ENCODE measurements at regions not wholly inside any gene's neighbourhood (a gene's known extent, or its start where the extent isn't known, plus 50 kb on each side); places are given as distances from the start of the nearest gene placed in this dataset.

DNA sequence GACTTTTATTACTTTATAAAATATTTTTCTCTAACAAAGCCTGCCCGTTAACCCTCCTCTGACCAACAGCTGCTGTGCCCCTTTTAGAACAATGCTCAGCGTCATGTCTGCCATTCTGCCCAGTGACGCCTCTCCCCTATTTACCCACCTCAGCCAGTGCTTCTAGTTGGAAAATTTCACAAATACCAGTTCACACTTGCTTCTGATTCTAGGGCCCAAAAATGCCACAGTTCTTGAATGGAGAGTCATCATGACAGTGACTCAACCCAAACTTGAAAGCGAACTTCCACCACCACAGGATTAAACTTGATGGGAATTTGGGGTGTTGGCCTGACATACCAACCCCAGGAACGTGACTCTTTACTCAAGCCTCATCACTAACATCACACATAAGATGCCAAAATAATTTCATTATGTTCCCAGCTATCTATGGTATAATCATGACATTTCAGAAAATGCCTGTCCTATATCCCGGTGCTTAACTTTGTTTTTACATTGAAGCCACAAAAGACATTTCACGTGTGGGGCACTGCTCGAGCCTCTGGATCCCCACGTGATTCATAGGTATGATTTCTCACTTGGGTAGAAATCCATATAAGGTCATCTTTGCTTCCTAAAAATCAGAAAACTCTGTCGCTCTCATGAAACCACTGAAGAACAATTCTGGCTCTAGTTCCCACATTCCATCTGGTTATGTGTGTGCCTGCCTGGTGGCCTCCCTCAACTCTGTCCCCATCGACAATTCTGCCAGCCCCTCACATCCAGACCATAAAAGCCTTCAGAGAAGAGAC, 220.9 kb downstream of the ACTL7B start:
- DNase-seq (no peak), ATAC-seq (ENCODE audit: poor library complexity) (no peak)
- intact Hi-C loops (cut with DNase I): no loop called here

DNA sequence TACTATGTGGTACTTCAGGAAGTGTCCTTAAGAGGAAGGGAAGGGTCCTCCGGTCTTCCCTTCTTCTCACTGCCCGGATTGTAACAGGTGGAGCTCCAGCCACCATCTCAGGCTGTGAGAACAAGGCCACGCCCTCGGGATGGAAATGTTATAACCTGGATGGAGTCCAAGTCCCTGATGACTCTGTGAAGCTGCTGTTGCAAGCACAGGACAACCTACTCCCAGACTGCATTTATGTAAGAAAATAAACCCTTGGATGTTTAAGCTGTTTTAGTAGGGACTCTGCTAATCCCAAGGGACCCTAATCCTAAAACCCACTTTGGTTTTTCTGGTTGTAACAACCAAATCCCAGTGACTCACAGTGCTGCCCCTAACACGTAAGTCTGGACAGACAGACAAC, 221.6 kb downstream of the ACTL7B start:
- intact Hi-C loops (cut with DNase I): no loop called here
- ATAC-seq (ENCODE audit: poor library complexity): no peak
- DNase-seq: no peak

DNA sequence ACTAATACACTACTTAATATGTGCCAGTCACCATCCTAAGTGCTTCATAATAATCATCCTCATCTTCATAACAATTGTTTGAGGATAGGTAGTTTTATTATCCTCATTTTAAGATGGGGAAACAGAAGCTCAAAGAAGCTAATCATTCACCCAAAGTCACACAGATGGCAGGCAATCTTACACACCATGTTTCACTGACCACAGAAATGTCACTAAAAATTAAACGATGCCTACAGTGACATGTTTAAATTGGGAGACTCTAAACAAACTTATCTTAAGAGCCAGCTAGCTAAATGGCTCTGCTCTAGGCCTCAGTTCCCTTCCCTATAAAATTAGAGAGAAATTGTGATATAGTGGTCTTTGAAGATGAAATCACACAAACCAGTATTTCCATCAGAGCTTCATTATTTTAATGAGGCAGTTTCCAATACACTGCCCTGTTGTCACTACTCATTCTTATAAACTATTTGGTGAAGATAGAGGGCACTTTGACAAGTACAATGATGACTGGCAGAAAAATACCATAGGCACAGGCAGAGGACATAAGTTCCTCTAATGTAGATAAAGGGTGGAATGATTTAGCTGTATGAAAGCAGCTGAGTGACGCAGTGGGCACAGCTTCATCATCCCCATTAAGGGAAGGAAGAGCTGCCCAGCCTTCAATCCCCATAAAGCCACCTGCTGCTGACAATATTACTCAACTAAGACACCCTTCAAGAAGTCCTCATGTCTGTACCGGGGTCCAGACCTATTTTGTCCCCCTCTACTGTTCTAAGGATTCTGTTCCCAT, 224.1 kb downstream of the ACTL7B start:
- ATAC-seq (ENCODE audit: poor library complexity) (no peak), DNase-seq (no peak)
- intact Hi-C loops (cut with DNase I): no loop called here

DNA sequence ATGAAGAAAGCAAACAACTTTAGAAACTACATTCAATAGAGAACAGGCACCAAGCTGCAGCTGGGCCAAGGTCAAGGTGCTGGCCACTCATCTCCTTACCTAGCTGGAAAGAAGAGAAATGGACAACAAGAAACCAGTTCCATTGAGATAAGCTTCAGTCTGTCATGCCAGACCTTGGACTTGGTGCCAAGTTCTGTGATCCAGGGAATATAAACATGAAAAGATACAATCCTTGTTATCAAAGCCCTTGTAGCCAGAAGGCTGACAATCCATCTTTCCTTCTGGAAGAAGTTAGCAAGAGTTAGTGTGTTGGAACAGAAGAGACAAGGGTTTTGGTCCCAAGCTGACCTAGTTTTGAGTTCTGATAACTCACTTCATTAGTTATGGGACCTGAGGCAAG, 227.5 kb downstream of the ACTL7B start:
- no peak for ATAC-seq (ENCODE audit: poor library complexity)
- intact Hi-C loops (cut with DNase I): no loop called here
- no peak for DNase-seq

DNA sequence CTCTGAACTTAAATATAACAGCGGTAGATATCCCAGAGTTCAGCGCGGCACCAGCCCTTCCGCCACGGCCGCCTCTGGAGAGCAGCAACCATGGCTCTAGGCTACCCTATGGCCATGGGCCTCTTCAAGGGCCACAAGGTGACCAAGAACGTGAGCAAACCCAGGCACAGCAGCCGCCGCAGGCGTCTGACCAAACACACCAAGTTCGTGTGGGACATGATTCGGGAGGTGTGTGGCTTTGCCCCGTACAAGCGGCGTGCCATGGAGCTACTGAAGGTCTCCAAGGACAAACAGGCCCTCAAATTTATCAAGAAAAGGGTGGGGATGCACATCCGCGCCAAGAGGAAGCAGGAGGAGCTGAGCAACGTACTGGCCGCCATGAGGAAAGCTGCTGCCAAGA, 229.0 kb downstream of the ACTL7B start:
- intact Hi-C loops (cut with DNase I): no loop called here
- ATAC-seq (ENCODE audit: poor library complexity) (no peak), DNase-seq (peak; percentile 36)

DNA sequence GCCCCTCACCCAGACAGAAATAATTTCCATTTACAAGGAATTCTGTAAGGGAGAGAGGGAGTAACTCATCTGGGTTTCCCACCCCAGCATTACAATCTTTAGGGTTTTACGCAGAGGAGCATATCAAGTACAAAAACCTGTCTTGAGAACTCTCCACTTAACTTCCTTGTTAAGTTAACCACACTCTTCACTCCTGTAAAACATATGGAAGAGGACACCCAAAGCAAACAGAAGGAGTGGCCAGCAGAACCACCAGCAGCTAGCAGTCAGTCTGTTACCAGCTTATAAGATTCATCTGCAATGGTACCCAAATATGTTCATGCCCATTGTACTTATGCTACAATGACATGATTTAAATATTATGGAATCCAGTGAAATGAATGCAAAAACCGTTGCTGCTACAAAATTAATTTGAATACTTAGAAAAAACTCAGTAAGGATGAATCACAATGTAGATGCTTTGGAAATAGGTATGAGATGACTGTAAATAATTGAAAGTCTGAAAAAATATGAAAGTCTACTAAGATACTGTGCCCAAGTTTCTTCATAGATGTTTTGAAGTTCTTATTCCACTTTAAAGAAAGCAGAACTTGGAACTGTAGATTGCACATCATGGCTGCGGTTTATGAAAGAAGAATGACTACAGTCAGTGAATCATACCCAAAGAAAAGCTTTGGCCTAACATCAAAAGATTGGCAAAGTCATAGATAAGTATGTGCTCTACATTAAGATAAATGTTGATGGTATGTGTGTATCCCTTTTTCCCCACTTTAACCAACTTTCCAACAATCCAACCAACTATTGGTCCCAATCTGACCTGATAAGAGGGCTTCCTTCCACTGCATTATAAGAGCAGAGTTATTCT, 233.6 kb downstream of the ACTL7B start:
- ATAC-seq (ENCODE audit: poor library complexity) (no peak), DNase-seq (no peak)
- intact Hi-C loops (cut with DNase I): no loop called here

DNA sequence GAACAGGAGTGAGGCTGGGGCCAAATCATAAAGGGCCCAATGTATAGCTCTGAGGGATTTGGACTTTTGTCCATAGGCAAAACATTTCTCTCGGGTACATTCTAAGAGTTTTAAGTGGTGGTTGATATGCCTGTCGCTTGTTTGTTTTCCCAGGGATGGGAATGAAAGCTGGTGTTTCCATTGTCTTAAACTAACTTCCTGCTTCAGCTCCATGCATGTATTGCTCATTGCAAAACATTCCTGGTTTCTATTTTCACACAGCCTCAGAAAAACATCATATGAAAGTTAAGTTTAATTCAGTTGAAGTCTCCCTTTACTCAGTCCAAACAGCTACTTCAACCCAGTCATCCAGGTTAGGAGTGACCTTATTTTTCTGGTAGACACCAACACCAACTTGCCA, 235.0 kb downstream of the ACTL7B start:
- intact Hi-C loops (cut with DNase I): no loop called here
- ATAC-seq (ENCODE audit: poor library complexity) (no peak), DNase-seq (no peak)

DNA sequence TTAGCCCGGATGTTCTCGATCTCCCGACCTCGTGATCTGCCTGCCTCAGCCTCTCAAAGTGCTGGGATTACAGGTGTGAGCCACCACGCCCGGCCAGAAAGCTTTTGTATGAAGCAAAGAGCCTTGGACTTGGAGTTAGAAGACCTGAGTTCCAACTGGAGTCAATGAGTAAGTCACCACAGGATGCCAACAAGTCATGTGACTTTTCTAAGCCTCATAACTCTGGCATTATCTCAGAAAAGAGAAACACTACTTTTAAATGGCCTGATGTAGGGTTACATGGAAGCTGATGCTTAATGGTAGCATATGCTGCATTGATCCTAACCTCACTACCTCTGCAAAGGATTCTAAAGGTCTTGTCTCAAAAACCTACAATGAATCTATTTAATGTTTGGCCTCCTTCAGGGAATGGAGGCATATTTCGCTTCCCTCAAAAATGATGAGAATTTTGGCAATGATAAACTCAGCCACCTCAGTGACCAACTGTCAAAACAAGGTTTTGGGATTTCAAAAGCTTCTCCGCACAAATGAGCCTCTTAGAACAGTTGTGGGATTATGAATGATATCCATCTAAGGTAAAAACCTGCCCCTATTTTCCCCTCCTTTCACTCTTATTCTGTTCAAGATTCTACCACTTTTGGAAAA, 236.8 kb downstream of the ACTL7B start:
- intact Hi-C loops (cut with DNase I): no loop called here
- no peak for ATAC-seq (ENCODE audit: poor library complexity)
- DNase-seq: no peak

DNA sequence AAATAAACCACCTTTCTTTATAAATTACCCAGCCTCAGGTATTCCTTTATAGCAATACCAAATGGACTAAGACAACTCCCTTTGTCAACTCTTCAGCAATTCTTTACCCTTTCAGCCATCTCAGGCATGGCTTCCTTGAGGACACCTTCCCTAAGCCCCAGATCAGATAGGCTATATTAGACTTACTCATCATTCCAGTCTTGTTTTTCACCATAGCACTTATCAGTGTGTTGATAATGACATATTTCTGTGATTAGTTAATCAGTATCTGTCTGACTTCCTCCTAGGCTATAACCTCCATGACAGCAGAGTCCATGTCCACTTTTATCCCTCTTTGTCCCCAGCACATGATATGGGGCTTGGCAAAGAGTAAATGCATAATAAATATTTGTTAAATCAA, 238.1 kb downstream of the ACTL7B start:
- no peak for ATAC-seq (ENCODE audit: poor library complexity)
- DNase-seq: no peak
- intact Hi-C loops (cut with DNase I): no loop called here

DNA sequence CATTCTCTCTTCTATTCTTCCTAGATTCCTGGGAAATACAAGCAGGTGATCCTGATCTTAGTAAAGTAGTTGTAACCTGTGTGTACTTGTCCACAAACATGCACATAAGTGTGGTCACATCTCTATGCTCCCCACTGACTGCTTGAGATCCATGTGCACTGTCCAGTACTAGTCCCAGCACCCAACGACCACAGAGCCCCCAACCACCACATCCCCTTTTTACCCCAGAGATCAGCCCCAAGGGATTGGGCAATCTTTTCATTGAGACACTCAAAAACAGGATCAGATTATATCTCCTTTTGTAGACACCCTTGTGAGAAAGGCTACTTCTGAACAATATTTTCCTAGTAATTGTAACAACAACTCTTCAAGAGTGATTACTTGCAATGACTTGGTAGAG, 240.6 kb downstream of the ACTL7B start:
- ATAC-seq (ENCODE audit: poor library complexity): no peak
- intact Hi-C loops (cut with DNase I): no loop called here
- DNase-seq: no peak

DNA sequence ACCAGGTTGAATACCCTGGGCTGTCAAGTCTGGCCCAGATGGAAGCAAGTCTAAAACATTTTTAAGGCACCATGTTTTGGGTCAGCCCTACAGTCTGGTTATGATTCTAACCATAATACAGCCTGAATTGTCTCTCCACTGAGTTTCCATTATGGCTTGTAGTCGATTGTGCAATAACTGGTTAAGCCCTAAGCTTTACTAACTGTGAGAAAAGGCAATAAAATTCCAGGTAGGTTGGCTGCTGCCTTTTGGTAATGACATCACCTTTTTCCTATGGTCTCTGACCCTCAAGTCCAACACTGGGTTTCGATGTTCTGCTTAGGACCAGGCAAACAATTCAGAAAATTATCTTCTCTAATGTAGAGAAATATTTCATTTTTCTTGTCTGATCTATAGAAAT, 243.3 kb downstream of the ACTL7B start:
- ATAC-seq (ENCODE audit: poor library complexity) (no peak), DNase-seq (no peak)
- intact Hi-C loops (cut with DNase I): no loop called here

DNA sequence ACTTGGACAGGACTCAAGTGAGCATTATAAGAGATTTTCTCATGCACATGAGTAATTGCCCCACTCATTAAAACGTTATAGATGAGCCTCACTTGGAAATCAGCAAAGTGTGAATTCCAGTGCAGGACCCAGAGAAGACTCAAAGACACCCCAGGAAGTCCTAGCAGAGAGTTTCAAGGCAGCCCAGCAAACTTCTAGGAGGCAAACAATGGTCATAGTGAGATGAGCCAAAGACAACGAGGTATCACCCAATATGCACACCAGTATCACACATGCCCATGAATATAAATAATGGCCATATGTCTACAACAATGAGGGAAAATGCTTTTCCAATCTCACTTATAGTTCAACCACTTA, 245.9 kb downstream of the ACTL7B start:
- DNase-seq (no peak), ATAC-seq (ENCODE audit: poor library complexity) (no peak)
- intact Hi-C loops (cut with DNase I): no loop called here

DNA sequence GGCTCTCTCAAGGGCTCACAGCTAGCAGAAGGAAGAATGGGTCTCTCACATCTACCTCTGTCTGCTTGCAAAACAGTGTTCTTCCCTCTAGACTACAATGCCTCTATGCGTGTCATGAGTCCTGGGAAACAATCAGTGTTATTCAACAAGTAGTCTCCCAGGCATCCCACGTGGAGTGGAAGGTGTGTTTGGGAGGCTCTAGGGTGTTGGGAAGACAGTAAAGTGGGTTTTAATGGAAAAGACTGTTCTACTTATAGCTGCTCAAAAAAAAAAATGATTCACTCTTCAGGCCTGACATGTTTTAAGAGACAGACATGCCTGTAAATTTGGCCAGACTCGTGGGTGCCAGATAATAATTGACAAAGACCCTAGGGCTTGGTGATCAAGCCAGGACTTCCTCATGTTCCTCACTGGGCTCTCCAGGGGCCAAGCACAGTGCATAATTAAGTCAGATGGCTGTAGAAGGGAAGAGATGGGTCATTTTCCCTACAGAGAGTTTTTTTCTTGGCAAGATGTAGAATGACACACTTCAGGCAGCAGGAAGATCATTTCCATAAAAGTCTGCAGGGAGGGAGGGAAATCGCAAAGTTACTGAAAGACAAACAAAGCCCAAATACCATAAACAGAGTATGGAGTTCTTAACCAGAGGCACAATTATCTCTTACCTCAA, 246.4 kb downstream of the ACTL7B start:
- no peak for ATAC-seq (ENCODE audit: poor library complexity)
- intact Hi-C loops (cut with DNase I): no loop called here
- no peak for DNase-seq

DNA sequence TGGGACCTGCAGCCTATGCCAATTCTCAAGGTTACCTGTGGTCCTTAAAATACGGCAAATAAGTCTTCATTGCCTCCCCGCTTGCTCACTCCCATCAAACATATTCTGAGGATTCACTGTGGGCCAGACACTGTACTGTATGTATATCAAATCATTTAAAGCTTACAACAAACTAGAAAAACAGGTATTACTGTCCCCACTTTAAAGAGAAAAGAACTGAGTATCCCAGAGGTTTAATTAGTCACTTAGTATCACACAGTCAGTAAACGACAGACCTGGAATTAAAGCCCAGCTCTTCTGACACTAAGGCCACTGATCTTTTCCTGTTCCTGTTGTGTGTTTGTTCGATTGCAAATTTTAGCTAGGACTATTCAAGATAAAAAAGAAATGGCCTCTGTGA, 248.2 kb downstream of the ACTL7B start:
- ATAC-seq (ENCODE audit: poor library complexity) (no peak), DNase-seq (no peak)
- intact Hi-C loops (cut with DNase I): no loop called here

DNA sequence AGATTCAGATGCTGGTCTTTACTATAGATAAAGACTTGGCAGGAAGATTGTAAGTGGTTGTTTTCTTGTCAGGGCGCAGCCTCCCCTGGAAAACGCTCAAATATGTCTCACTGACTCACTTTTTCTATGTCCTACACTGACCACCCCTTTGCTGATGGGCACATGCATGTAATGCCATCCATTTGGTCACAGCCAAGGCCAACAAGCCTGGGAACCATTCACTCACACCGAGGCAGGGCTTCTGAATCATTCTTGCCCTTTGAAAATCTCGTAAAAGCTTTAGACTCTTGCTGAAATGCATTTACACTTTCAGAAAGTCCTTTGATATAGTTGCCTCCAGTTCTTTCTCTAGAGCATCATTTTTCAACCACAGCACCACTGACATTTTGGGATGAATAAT, 249.4 kb downstream of the ACTL7B start:
- DNase-seq (no peak), ATAC-seq (ENCODE audit: poor library complexity) (no peak)
- intact Hi-C loops (cut with DNase I): no loop called here

DNA sequence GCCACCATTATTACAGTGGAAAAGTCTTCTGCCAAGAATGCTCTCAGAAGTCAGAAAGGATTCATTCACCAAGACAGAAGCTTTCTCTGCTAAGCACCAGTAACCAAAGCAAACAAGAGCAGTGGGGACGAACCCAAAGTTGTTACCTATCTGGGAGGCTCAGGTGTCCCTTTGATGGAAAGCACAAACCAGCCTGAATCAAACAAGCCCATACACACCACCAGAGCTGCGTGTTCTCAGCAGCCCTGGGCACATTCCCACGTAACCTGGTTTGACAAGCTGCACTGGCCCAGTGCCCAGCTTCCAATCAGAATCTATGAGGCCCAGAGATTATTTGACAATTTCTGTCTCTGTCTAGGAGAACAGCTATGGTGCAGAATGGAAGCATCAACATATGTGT, 252.6 kb downstream of the ACTL7B start:
- DNase-seq: peak; percentile 46
- ATAC-seq (ENCODE audit: poor library complexity): peak; percentile 74
- intact Hi-C loops (cut with DNase I): no loop called here

DNA sequence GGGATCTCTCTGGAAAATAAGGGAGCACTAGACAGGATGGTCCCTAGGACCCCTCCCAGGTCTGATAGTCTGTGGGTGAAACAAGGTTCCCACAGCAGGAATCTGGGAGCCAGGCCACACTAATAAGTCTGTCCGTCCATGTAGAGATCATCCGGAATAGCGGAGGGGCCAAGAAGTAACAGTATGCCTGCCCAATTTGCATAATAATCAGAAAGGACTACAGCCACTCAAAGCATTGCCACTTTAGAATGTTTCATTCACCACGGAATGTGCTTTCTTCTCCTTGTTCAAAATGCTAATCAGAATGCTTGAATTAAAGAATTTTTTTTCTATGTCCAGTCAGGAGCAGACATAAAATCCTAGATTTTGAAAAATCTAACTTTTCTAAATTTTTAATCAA, 254.9 kb downstream of the ACTL7B start:
- ATAC-seq (ENCODE audit: poor library complexity) (no peak), DNase-seq (no peak)
- intact Hi-C loops (cut with DNase I): no loop called here

DNA sequence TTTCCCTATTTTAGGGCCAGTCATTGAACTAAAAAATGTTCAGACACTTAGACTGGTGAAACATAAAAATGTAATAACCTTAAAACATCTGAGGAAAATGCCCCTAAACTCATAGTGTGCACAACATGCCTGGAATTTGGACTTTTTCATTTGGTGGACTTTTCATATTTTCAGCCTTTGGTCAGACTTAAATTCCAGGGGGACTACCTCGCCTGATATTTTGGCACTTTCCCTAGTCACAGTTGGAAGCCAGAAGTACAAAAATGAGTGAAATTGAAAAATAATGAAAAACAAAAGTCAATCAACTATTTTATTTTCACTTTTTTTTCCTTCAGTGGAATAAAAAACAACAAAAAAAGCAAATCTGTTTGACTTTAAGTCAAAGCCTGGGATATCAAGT, 256.2 kb downstream of the ACTL7B start:
- no peak for ATAC-seq (ENCODE audit: poor library complexity)

DNA sequence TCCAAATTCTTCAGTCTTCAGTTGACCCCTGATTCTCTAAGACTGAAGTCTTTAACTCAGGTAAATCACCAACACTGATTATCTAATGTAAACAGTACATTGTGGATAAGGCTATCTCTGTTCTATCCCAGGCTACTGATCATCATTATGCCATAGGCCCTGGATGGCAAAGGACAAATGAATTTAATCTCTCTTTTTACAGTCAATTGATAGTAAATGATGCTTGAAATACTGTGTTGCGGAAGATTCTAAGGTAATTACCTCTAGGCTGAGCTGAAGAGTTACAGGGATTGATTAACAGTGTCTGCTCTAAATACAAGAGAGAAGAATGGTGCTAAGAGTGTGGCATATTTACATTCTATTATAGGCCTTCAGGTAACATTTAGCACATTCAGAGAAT, 264.7 kb downstream of the ACTL7B start:
- intact Hi-C loops (cut with DNase I): no loop called here
- ATAC-seq (ENCODE audit: poor library complexity) (no peak), DNase-seq (no peak)

More for the DNA sequence above, 256.2 kb downstream of the ACTL7B start:
- no peak for DNase-seq
- intact Hi-C loops (cut with DNase I): no loop called here
